Stomach (tissue), 4 donors: ENCODE measurements at regions not wholly inside any gene's neighbourhood (a gene's known extent, or its start where the extent isn't known, plus 50 kb on each side); places are given as distances from the start of the nearest gene placed in this dataset.

Experiments used
- EP300 ChIP-seq: sonication (generic); formaldehyde crosslinking; IDR thresholded peaks from one replicate; pipeline ENCODE4 v1.6.1; 2017; ENCODE audit warnings: antibody characterized with exemption
- POLR2AphosphoS5 ChIP-seq, 3 donors: sonication (generic); formaldehyde crosslinking; IDR thresholded peaks; one replicate each; pipeline ENCODE4 v1.6.1; 2016; ENCODE audit warnings: antibody characterized with exemption in 3 of 3
- TF ChIP-seq, protein P1 (sequence below), 7 experiments: fragments of 450-650 bp in 4 of 7; fragments of 200-600 bp in 3 of 7; sonication (generic) in 3 of 7; IDR thresholded peaks; one replicate each; pipeline ENCODE4 v1.5.1; 2016 to 2019; ENCODE audit warnings: antibody characterized with exemption in 7 of 7, control low read depth in 2 of 7, mild to moderate bottlenecking in 1 of 7

DNA sequence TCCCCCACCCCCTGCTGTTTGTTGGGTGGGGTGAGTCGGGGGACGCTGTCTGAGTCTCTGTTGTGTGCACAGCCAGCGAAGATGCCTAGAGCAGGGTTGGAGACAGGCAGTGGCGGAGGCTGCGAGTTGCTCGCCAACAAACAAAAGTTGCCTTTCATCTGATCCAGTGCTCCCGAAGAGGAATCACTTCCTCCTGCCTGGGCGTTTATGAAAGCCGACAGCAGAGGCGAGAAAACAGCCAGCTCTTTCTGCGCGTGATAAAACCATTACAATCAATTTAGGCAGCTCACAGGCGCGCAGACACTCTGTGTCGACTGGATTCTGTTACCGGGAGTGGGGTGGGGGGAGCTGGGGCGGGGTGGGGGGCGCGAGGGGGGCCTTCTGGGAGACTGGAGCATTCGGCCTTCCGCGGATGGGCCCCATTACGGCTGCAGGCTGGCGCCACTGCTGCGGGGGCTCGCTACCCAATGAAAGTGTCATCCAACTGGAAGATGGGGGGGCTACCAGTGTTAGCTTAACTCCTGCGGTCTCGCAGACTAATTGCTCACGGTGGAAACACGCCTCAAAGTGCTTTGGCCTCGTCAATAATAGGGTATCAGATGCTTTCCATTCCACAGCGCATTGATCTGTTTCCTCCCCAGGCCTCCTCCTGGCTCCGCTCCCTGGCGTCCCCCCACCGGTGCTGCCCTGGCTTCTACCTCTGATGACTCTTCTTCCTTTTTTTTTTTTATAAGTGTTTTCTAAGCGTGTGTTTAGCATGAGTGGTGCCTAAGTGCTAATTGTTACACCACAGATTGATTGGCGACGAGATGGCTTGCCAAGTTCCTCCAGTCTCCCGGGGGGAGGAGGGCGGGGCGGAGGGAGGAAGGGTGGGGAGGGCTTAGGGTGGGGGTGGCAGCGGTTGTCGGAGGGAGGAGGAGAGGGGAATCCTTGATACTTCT, 678.4 kb downstream of the MED13L start:
- TF ChIP-seq, protein P1, sequence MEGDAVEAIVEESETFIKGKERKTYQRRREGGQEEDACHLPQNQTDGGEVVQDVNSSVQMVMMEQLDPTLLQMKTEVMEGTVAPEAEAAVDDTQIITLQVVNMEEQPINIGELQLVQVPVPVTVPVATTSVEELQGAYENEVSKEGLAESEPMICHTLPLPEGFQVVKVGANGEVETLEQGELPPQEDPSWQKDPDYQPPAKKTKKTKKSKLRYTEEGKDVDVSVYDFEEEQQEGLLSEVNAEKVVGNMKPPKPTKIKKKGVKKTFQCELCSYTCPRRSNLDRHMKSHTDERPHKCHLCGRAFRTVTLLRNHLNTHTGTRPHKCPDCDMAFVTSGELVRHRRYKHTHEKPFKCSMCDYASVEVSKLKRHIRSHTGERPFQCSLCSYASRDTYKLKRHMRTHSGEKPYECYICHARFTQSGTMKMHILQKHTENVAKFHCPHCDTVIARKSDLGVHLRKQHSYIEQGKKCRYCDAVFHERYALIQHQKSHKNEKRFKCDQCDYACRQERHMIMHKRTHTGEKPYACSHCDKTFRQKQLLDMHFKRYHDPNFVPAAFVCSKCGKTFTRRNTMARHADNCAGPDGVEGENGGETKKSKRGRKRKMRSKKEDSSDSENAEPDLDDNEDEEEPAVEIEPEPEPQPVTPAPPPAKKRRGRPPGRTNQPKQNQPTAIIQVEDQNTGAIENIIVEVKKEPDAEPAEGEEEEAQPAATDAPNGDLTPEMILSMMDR (IDR thresholded peaks at IDR 0.05) = no peak
- TF ChIP-seq POLR2AphosphoS5 (IDR thresholded peaks at IDR 0.05) (no peak), EP300 (no peak)
